D721Med (cell line): ENCODE measurements at regions not wholly inside any gene's neighbourhood (a gene's known extent, or its start where the extent isn't known, plus 50 kb on each side); places are given as distances from the start of the nearest gene placed in this dataset.

ENCODE experiments used
- DNase-seq: peaks from one replicate; pipeline ENCODE4 v3.0.0; 2011; ENCODE audit warnings: low spot score; ENCODE audit not compliant: insufficient read length
- FAIRE-seq: peaks from 2 replicates; lab custom pipeline; 2011; peaks lifted over from hg19 to GRCh38; lab: Jason Lieb, UNC
- TF ChIP-seq, protein P1 (sequence below): IDR thresholded peaks from 2 replicates; pipeline ENCODE4 v1.5.1; 2012; ENCODE audit warnings: mild to moderate bottlenecking, control low read depth; ENCODE audit not compliant: insufficient read depth; ENCODE audit errors: missing control alignments

DNA sequence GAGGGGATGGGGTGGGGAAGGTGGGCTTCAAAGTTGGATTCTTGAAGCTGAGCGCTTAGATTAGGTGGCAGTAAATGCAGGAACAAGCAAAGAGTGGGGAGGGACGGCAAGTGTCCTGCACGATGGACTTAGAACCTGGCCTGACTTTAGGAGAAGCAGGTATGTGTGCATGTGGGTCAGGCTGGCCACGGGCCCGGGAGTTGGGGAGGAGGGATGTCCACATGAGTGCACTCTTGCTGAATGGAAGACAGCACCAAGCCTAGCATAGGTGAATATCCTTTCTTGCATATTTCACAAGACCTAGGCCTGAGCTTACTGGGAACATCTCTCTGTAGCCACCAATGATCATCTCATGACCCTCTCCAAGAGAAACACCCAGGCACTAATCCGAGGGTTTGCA, 96.1 kb downstream of the DDX1 start:
- TF ChIP-seq, protein P1, sequence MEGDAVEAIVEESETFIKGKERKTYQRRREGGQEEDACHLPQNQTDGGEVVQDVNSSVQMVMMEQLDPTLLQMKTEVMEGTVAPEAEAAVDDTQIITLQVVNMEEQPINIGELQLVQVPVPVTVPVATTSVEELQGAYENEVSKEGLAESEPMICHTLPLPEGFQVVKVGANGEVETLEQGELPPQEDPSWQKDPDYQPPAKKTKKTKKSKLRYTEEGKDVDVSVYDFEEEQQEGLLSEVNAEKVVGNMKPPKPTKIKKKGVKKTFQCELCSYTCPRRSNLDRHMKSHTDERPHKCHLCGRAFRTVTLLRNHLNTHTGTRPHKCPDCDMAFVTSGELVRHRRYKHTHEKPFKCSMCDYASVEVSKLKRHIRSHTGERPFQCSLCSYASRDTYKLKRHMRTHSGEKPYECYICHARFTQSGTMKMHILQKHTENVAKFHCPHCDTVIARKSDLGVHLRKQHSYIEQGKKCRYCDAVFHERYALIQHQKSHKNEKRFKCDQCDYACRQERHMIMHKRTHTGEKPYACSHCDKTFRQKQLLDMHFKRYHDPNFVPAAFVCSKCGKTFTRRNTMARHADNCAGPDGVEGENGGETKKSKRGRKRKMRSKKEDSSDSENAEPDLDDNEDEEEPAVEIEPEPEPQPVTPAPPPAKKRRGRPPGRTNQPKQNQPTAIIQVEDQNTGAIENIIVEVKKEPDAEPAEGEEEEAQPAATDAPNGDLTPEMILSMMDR: no peak
- DNase-seq (no peak), FAIRE-seq (no peak)

DNA sequence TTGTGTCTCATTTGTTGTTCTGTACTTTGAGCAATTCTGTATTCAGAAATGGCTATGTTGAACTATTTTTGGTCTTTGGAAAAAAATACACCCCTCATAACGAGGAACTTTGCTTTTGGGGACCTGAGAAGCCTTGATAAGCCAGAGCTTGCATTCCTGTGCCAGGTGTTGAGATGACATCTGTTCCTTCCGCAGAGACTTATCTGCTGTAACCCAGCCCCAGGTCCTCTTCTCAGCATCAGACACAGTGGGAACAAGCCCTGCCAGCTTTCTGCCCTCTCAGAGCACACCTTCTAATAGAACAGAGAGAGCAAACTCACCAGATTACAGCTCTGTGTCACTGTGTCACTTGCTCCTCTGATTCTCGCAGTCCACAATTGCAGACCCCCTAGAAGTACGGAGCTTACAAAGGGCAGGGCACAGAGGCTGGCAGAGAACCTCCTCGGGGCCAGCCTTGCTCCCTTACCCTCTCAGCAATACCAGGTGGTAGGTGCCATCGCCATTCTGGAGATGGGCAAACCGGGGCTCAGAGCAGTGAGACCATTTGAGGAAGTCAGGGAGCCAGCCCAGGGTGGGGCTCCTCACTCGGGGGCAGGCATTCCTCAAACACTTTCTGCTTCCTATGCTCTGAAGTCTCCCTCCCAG, 97.4 kb downstream of the DDX1 start:
- TF ChIP-seq, protein P1: no peak
- no peak for FAIRE-seq

DNA sequence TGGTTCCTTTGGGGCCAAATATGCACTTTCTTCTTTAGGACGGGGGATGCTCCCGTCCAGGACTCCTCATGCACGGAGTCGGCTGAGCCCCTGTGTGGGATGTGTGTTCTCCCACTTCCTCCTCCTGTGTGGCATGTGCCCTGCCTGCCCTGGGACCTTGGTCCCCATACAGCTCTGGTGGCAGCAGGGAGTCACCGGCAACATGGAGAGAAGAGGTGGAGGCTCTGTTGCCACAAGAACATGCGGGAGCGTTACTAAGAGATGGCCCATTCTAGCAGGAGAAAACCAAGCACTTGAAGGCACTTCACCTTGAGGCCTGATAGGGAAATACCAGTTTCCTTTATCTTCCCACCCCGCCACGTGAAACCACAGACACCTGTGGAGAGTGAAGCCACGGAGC, 98.0 kb downstream of the DDX1 start:
- DNase-seq: no peak
- TF ChIP-seq, protein P1: no peak
- FAIRE-seq: no peak

More for the DNA sequence above, 97.4 kb downstream of the DDX1 start:
- DNase-seq: no peak

DNA sequence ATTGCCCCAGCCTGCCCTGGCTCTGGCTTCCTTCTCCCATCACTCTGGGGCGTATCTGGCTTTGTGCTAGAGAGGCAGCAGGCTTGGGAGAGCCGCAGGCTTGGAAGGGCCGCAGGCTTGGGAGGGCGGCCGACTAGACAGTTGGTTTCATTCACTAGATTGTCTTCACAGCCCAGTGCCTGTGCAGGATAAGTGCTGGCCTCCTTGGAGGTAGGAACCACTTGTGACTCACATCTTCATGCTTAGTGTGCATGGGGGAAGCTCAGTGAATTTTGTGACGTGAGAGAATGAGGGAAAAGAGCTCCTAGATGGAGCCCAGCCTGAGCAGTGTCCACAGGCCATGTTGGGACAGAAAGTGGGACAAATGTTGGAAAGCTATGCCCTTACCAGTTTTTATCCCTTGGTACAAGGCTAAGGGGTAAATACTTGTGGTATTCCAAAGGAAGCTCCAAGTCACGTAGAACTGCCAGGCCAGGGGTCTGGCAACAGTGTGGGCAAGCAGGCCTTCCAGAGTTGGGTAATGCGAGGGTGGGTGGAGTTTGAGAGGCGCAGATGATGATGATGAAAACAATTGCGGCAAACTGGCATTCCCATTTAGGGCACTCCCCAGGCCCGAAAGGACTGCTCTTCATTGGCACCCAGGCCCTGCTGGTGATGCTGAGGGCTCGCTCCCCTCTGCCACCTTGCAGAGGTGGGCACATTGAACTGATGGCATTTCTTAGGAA, 100.1 kb downstream of the DDX1 start:
- FAIRE-seq: no peak
- TF ChIP-seq, protein P1: no peak

DNA sequence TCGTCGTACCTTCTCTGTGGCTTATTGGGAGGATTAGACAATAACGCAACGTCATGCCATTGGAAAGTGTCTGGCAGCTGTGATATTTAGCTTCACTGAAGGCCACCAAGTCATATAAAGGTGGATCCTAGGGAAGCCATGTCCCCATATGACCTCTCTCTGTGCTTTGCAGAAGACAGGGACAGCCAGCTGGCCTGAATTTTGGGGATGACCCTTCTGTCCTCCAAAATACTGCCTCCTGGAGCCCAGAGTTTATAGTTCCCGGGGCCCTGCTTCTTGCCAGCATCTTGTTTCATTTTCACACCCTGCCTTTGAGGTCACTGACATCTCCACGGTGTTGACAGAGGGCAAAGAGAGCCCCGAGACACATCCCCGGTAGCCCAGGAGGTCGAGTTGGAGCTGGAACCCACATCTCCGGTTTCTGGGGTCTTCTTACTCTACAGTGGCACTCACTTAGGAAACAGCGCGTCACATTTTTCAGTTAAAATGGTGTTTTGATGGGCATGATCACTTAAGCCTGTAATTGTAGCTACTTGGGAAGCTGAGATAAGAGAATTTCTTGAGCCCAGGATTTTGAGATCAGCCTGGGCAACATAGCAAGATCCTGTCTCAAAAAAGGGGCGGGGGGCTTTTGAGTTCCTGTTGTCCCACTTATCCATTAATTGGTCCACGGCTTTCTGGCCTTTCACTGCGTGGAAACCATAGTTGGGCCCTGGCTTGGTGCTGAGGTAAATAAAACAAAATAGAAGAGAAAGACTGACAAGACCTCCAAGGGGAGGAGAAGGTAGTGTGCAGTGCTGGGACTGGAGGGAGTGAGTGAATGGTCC, 101.1 kb downstream of the DDX1 start:
- no peak for FAIRE-seq
- no peak for DNase-seq
- TF ChIP-seq, protein P1: no peak

More for the DNA sequence above, 100.1 kb downstream of the DDX1 start:
- no peak for DNase-seq

DNA sequence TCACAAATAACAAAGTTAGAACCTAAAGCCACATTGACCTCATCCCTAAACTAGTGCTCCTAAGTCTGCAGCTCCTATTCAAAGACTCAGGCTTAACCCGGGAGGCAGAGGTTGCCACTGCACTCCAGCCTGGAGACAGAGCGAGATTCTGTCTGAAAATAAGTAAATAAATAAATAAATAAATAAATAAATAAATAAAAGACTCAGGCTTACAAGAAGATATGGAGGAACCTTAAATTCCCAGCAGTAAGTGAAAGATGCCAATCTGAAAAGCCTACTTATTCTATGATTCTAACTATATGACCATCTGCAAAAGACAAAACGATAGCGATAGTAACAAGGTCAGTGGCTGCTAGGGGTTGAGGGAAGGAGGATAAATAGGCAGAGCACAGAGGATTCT, 101.7 kb downstream of the DDX1 start:
- no peak for FAIRE-seq
- DNase-seq: no peak

More for the DNA sequence above, 101.7 kb downstream of the DDX1 start:
- TF ChIP-seq, protein P1: no peak
